H1 (cell line): ENCODE measurements at regions not wholly inside any gene's neighbourhood (a gene's known extent, or its start where the extent isn't known, plus 50 kb on each side); places are given as distances from the start of the nearest gene placed in this dataset.

Experiments used
- CBX5 ChIP-seq: fragments of 300-800, 300-1000 bp; sonication (generic); IDR thresholded peaks from 2 replicates; pipeline ENCODE4 v1.7.1; 2016; ENCODE audit warnings: antibody characterized with exemption, low read length, low read depth
- EGR1 ChIP-seq: IDR thresholded peaks from 2 replicates; pipeline ENCODE4 v1.6.1; 2011; ENCODE audit warnings: low read depth, low read length, borderline replicate concordance
- GTF2F1 ChIP-seq: IDR thresholded peaks from 2 replicates; pipeline ENCODE4 v1.6.1; 2012; ENCODE audit warnings: low read depth, low read length, improper control_type of control experiment, borderline replicate concordance
- HDAC6 ChIP-seq: IDR thresholded peaks from one replicate; pipeline ENCODE4 v1.7.1; 2012; ENCODE audit warnings: low read depth, mild to moderate bottlenecking, inconsistent platforms, low read length, moderate library complexity
- RNF2 ChIP-seq: fragments of 200-900, 300-1000 bp; sonication (generic); IDR thresholded peaks from 2 replicates; pipeline ENCODE4 v1.7.1; 2016; ENCODE audit warnings: borderline replicate concordance, low read depth, mild to moderate bottlenecking, antibody characterized with exemption, low read length; ENCODE audit not compliant: poor library complexity, severe bottlenecking; ENCODE audit errors: missing control alignments
- SP1 ChIP-seq: IDR thresholded peaks from 2 replicates; pipeline ENCODE4 v1.6.1; 2011; ENCODE audit warnings: low read depth, low read length
- SRF ChIP-seq: IDR thresholded peaks from 2 replicates; pipeline ENCODE4 v1.6.1; 2011; ENCODE audit warnings: mild to moderate bottlenecking, low read depth, low read length, moderate library complexity
- TAF1 ChIP-seq: IDR thresholded peaks from 2 replicates; pipeline ENCODE4 v1.6.1; 2011; ENCODE audit warnings: mild to moderate bottlenecking, low read depth, low read length
- TF ChIP-seq, protein P1 (sequence below), 3 experiments: IDR thresholded peaks; 1 replicate in 2 of 3; 2 replicates in 1 of 3; pipeline versions ENCODE4 v1.5.1 to v1.6.1; 2011; ENCODE audit warnings: low read length in 3 of 3, mild to moderate bottlenecking in 3 of 3, inconsistent platforms in 2 of 3, low read depth in 1 of 3, moderate library complexity in 1 of 3; ENCODE audit not compliant: insufficient read depth in 1 of 3; ENCODE audit errors: control extremely low read depth in 1 of 3

- TF ChIP-seq, protein P1, sequence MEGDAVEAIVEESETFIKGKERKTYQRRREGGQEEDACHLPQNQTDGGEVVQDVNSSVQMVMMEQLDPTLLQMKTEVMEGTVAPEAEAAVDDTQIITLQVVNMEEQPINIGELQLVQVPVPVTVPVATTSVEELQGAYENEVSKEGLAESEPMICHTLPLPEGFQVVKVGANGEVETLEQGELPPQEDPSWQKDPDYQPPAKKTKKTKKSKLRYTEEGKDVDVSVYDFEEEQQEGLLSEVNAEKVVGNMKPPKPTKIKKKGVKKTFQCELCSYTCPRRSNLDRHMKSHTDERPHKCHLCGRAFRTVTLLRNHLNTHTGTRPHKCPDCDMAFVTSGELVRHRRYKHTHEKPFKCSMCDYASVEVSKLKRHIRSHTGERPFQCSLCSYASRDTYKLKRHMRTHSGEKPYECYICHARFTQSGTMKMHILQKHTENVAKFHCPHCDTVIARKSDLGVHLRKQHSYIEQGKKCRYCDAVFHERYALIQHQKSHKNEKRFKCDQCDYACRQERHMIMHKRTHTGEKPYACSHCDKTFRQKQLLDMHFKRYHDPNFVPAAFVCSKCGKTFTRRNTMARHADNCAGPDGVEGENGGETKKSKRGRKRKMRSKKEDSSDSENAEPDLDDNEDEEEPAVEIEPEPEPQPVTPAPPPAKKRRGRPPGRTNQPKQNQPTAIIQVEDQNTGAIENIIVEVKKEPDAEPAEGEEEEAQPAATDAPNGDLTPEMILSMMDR (IDR thresholded peaks at IDR 0.05; ENCODE audit: control extremely low read depth in 1 of 3, insufficient read depth in 1 of 3, low read depth in 1 of 3, low read length in 3 of 3) = no peak
- no peak for TF ChIP-seq HDAC6
- no peak for TF ChIP-seq SP1
- TF ChIP-seq TAF1 = no peak
- TF ChIP-seq RNF2 = no peak
- no peak for TF ChIP-seq CBX5
- no peak for TF ChIP-seq EGR1
- TF ChIP-seq SRF = no peak
- no peak for TF ChIP-seq GTF2F1
These were observed 155.9 kb upstream of the CCDC196 start for GRCh38 chr14:66330228-66330627.
